NOMO-1 treated with dmso at 0.1 percent for 144 hours (cell line): ENCODE measurements at regions not wholly inside any gene's neighbourhood (a gene's known extent, or its start where the extent isn't known, plus 50 kb on each side); places are given as distances from the start of the nearest gene placed in this dataset.

Source experiments
- DNase-seq: peaks from one replicate; lab custom pipeline; 2025; ENCODE audit not compliant: unreplicated experiment; lab: John Stamatoyannopoulos, UW

DNA sequence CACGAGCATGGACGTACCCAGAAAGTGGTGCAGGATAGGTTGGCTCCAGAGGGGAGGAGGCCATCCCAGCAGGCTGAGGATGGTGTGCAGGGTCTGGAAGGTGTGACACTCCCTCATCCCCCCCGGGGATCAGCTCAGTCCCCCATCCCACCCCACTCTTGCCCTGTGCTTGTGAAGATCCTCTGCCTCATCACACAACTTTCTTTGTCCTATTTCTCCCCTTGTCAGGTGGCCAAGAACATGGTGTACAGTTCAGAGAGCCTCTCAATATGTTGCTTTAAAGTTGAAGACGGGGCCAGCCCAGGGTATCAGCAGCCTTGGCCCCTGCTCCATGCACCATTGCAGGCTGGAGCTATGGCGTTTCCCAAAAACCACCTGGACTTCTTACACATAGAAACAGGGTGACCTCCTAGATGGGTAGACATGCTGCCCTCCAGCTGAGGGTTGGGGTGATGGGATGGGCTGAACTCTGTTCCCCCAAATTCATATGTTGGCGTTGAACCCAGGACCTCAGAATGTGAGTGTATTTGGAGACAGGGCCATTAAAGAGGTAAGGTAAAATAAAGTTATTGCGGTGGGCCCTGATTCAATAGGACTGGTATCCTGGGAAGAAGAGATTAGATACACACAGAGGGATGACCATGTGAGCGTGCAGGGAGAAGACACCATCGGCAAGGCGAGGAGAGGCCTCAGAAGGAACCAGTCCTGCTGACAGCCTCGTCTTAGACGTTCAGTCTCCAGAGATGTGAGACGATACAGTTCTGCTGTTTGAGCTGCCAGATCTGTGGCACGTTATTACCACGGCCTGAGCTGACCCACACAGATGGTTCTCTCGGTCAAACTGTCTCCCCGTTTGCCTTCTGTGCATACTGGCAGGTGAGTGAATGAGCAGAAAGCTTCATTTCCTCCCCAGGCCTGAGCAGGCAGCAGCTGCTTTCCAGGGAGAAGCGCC lies 272.5 kb downstream of the GADD45G start:
- DNase-seq = no peak

GRCh38 chr9:89878003-89878411 lies 273.2 kb downstream of the GADD45G start:
- no peak for DNase-seq

DNA sequence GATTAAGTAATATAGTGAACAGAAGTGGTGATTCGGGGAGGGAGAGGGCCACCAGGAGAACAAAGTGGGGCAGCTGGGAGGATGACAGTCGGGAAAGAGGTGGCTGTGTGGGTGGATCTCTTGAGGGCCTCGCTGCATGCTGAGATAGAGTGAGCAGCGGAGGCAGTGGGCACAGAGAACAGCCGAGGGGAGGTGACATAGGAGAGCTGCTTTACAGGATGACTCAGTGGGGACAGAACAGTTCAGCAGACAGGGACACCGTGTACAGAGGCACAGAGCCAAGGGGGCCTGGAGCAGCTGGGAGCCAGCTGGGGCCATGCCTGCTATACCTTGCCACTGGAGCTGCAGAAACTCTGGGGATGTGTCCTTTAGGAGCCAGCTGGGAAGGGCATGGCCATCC lies 273.9 kb downstream of the GADD45G start:
- no peak for DNase-seq

DNA sequence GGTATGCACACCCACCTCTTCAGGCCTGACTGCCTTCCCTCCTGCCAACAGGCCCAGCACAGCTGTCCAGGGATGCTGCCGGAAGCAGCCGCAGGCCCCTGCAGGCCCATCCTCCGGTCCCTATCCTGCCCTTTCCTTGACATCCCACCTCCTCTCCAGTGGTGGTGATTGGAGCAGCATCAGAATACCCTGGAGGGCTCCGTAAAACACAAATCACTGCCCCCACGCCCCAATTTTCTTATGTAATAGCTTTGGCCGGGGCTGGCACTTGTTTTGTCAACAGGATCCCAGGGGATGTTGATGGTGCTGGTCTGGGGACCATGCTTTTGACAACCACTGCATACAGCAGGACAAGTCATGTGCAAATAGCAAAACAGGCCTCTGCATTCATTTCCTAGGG lies 274.5 kb downstream of the GADD45G start:
- no peak for DNase-seq

GRCh38 chr9:89879701-89880100 lies 274.9 kb downstream of the GADD45G start:
- no peak for DNase-seq

- no peak for DNase-seq
Measured at GRCh38 chr9:89880161-89880560, 275.3 kb downstream of the GADD45G start.

DNA sequence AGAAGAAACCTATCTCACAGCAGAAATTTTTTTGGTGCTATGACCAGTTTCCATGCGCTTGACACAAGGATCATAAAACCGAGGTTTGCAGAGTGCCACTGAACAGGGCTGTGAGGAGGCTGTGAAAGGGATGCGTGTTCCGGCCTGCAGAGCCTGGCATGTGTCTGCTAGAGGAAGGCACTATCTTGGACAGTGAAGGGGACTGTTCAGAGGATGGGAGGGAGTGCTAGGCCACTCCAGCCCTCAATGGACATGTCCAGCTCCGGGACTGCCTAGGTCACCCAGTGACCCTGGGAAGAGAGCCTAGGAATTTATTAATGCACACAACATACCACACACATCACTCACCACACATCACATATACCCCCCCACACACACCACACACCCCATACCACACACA lies 275.9 kb downstream of the GADD45G start:
- DNase-seq = no peak

DNA sequence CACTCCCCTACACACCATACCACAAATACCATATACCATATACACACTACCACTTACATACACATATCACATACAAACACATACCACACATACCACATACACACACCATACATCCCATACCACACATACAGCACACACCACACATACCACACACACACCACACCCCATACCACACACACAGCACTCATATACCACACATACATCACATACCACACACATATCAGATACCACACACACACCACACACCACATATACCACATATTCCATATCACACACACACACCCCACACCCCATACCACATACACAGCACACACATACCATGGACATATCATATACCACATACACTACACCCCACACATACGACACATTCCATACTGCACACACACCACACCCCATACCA lies 276.6 kb downstream of the GADD45G start:
- no peak for DNase-seq

- no peak for DNase-seq
Measured at GRCh38 chr9:89882930-89883361, 278.1 kb downstream of the GADD45G start.

- DNase-seq = no peak
Measured at GRCh38 chr9:89883401-89884341, 278.9 kb downstream of the GADD45G start.

DNA sequence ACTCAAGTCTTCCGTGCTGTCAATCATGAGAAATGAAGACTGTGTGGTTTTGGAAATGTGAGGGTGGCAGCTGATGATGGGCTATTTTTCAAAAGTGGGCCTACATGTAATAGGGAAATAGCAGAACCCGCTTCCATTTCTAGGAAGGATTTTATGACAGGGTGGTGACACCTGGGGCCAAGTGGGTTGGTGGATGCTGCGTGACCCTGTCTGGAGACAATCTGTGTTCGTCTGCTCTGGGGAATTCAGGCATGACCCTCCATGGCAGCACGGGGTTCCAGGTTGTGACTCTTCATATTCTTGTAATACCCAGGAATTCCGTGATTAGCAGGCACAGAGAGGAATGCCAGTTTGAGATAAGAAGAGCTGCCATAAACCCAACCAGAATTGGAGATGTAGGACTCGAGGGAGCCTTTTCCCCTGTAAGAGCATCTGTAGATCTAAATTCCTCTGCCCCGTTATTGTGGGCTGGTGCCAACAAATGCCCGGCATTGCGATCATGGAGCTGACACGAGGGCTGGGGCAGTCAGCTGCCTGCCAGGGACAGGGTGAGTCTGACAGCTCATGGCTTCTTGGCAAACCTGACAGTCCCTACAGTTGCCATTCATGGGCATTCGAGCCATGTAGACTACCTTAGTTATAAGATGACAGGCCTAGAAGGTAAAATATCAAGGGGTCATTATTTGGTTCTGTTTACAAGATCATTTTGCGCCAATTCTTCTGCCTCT lies 279.7 kb downstream of the GADD45G start:
- no peak for DNase-seq

DNA sequence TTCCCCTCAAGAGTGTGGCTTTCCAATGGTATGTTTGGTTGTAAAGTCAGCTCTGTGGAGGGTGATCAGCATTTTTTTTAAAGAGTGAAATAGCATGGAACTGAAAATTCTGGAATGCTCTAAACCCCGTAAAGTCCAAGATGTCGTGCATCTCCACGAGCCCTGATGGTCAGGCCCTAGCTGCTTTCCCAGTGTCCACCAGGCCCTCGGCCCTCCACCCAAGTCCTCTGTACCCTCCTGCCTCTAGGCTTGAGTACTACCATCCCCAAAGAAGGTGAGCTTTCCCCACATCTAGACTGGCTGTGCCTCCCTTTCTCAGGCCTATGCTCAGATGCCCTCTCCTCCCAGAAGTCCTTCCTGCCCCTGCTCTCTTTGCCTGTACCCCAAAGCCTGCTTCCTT lies 280.3 kb downstream of the GADD45G start:
- no peak for DNase-seq

- DNase-seq = no peak
Measured at GRCh38 chr9:89886281-89886700, 281.5 kb downstream of the GADD45G start.

- DNase-seq = no peak
Measured at GRCh38 chr9:89887286-89887685, 282.5 kb downstream of the GADD45G start.

DNA sequence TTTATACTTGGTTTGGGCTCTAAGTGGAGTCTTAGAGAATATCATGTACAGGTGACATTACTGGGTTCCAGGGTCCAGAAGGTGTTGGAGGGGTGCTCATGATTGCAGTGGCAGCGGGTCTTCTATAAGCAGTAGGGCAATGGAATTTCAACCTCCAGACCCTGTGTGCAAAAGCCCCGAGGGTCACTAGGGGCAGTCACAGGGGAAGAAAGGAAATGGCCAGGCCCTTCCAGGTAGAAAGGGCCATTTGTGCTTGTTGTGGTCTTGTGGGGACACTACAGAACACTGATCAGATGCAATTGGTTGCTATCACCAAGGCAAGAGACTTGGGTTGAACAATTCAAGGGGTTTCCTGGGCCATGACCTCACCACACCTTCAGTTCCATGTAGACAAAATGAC lies 283.4 kb downstream of the GADD45G start:
- DNase-seq = no peak

- DNase-seq = no peak
Measured at GRCh38 chr9:89888677-89889076, 283.9 kb downstream of the GADD45G start.

DNA sequence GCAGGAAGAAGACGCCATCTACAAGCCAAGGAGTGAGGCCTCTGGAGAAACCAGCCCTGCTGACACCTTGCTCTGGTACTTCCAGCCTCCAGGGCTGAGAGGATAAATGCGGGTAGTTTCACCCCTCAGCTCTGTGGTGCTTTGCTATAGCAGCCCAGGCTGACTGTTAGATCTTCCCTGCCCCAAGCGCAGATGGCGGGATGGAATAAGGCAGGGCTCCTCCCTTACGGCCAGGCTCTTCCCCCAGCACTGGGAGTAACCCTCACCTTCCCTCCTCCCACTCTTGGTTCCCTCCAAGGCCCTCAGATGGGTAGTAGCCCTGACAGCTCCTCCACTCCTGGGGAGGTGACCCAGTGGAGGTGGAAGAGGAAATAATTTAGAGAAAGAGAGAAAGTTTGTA lies 285.1 kb downstream of the GADD45G start:
- no peak for DNase-seq

DNA sequence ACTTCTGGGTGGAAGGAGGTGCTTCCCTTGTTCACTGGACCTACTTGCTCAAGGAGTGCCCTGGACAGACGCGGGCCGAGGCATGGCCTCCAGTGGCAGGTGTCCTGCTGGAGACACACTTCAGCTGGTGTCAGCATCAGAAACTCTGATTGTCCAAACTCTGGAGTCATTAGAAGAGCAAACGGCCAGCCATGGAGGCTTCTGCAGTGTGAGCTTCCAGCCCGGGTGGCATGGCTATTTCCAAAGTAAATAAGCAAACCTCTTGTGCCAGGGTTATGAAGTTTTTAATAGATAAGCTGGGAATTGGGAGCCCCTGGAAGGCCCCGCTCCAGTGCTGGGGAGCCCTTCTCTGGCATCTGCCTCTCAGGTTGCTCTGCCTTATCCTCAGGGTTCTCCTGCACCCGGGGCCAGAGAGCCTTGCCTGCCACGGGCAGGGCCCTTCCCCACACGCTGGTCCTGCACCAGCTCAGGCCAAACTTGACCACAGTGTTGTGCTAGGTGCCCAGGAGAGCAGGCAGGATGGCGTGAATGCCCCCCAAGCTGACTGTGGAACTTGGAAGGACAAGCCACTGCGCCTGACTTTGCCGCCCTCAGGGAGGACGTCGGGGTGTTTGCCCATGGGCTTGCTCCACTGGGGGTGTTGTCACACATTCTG lies 285.6 kb downstream of the GADD45G start:
- DNase-seq = no peak

DNA sequence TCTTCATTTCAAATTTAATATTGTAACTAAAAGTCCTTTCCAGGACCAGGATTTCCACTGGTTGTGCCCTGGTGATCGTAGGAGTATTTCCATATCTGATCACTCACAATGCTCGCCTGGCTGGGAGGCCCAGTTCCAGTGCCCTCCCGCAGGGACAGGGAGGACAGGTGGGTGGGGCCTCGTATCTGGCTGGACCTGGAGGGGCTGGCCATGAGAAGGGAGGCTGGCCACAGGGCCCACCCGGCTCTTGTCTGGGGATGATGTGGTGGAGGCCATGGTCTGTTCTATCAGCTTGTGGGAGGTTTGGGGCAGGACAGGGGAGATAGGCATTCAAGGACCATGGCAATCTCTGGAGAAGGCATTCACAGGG lies 286.4 kb downstream of the GADD45G start:
- DNase-seq = no peak

DNA sequence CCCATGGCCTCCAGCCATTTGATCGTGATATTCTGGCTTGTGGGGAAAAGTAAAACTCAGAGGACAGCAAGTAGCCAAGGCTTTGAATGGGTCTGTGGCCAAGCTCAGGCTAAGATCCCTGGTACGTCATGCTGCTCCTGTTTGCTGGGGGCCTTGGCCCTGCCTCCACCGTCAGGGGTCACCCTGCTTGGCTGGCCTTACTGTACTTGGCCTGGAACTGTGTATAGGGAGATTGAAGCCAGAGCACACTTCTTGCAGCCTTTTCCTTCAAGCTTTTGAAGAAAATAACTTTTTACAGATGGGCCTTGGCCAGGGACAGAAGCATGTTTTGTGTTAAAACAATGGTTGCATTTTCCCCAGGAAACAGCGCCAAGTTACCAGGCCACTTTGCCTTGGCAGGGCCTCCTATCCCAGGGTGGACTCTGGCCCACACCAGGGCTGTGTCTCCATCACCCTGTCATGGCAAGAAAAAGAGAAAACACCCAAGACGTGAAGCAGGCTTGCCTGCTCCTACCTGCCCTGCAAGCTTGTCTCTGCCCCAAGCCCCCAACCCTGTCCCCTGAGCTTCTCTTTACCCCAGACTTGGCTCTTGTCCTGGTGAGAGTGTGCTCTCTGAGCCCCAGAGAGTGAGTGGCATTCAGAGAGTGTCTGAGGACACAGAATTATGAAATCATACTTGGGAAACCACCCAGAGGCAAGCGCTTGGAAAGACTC lies 286.9 kb downstream of the GADD45G start:
- DNase-seq = no peak
